CD14-positive monocyte (primary cell): ENCODE measurements at regions not wholly inside any gene's neighbourhood (a gene's known extent, or its start where the extent isn't known, plus 50 kb on each side); places are given as distances from the start of the nearest gene placed in this dataset.

Experiments used
- DNase-seq, 3 donors: peaks; one replicate each; pipeline ENCODE4 v3.0.0-alpha.2; 2011 to 2022
- H2AFZ ChIP-seq: 2 replicates; pipeline ENCODE4 v1.6.0; 2012; ENCODE audit warnings: mild to moderate bottlenecking, low read depth, low read length, inconsistent platforms; ENCODE audit not compliant: insufficient read depth, poor library complexity, severe bottlenecking
- H3K27ac ChIP-seq, 2 donors: 1 replicate in 1 of 2; 2 replicates in 1 of 2; pipeline ENCODE4 v1.5.1; 2012 to 2013; ENCODE audit warnings: low read length in 2 of 2, control low read depth in 1 of 2, inconsistent platforms in 1 of 2, low read depth in 1 of 2, mild to moderate bottlenecking in 1 of 2
- H3K27me3 ChIP-seq, 2 donors: one replicate each; pipeline versions ENCODE4 v1.6.0 to v1.6.1; 2011 to 2013; ENCODE audit warnings: low read length in 2 of 2; ENCODE audit not compliant: control insufficient read depth in 2 of 2, insufficient read depth in 2 of 2
- H3K36me3 ChIP-seq, 2 donors: replicated peaks in 1 of 2; 1 replicate in 1 of 2; 2 replicates in 1 of 2; pipeline versions ENCODE4 v1.5.1 to v1.6.1; 2012 to 2013; ENCODE audit warnings: low read length in 2 of 2, control low read depth in 1 of 2, inconsistent platforms in 1 of 2, mild to moderate bottlenecking in 1 of 2; ENCODE audit not compliant: insufficient read depth in 2 of 2, control insufficient read depth in 1 of 2
- H3K4me1 ChIP-seq, 2 donors: 1 replicate in 1 of 2; 2 replicates in 1 of 2; pipeline versions ENCODE4 v1.5.1 to v1.6.1; 2012 to 2013; ENCODE audit warnings: low read length in 2 of 2, control low read depth in 1 of 2, inconsistent platforms in 1 of 2, mild to moderate bottlenecking in 1 of 2, moderate library complexity in 1 of 2; ENCODE audit not compliant: insufficient read depth in 2 of 2, control insufficient read depth in 1 of 2
- H3K4me2 ChIP-seq: replicated peaks from 2 replicates; pipeline ENCODE3; 2012; ENCODE audit warnings: low read length, moderate library complexity, mild to moderate bottlenecking; ENCODE audit not compliant: poor library complexity, severe bottlenecking; ENCODE audit errors: extremely low read depth
- H3K4me3 ChIP-seq, 3 experiments: fragments of 200-600 bp in 1 of 3; sonication (generic) in 1 of 3; replicated peaks in 1 of 3; 1 replicate in 2 of 3; 2 replicates in 1 of 3; pipeline ENCODE4 v1.5.1; 2011 to 2013; ENCODE audit warnings: low read length in 3 of 3, mild to moderate bottlenecking in 3 of 3, control low read depth in 2 of 3, low read depth in 2 of 3, inconsistent platforms in 1 of 3, moderate library complexity in 1 of 3
- H3K79me2 ChIP-seq: 2 replicates; pipeline ENCODE4 v1.6.0; 2012; ENCODE audit warnings: mild to moderate bottlenecking, control low read depth, inconsistent platforms, low read length, moderate library complexity; ENCODE audit not compliant: insufficient read depth
- H3K9ac ChIP-seq: 2 replicates; pipeline ENCODE4 v1.6.0; 2017; ENCODE audit warnings: low read length, mild to moderate bottlenecking; ENCODE audit not compliant: insufficient read depth, poor library complexity, severe bottlenecking
- H3K9me3 ChIP-seq, 2 donors: replicated peaks in 1 of 2; 1 replicate in 1 of 2; 2 replicates in 1 of 2; pipeline versions ENCODE4 v1.5.1 to v1.6.1; 2012 to 2013; ENCODE audit warnings: low read length in 2 of 2, control low read depth in 1 of 2; ENCODE audit not compliant: control insufficient read depth in 1 of 2, insufficient read depth in 1 of 2
- H4K20me1 ChIP-seq: 2 replicates; pipeline ENCODE4 v1.6.0; 2012; ENCODE audit warnings: mild to moderate bottlenecking, low read length, control low read depth, moderate library complexity; ENCODE audit not compliant: insufficient read depth
- H3K27ac Mint-ChIP-seq, 7 donors: one replicate each; pipeline ENCODE4 v1.8.0; 2020; ENCODE audit warnings: mild to moderate bottlenecking in 7 of 7, mixed read lengths in 7 of 7, moderate library complexity in 6 of 7, inconsistent platforms in 2 of 7
- H3K27me3 Mint-ChIP-seq, 3 donors: one replicate each; pipeline ENCODE4 v1.8.0; 2021 to 2022; ENCODE audit warnings: low read depth in 3 of 3, mild to moderate bottlenecking in 3 of 3, mixed read lengths in 3 of 3, moderate library complexity in 3 of 3, inconsistent platforms in 1 of 3
- H3K36me3 Mint-ChIP-seq, 2 donors: one replicate each; pipeline ENCODE4 v1.8.0; 2020; ENCODE audit warnings: mixed read lengths in 2 of 2, inconsistent platforms in 1 of 2, mild to moderate bottlenecking in 1 of 2
- H3K4me1 Mint-ChIP-seq: one replicate; pipeline ENCODE4 v1.8.0; 2020; ENCODE audit warnings: mild to moderate bottlenecking, mixed read lengths
- H3K4me3 Mint-ChIP-seq, 2 donors: one replicate each; pipeline ENCODE4 v1.8.0; 2020; ENCODE audit warnings: mild to moderate bottlenecking in 2 of 2, mixed read lengths in 2 of 2, moderate library complexity in 1 of 2
- H3K9me3 Mint-ChIP-seq, 7 donors: one replicate each; pipeline ENCODE4 v1.8.0; 2020 to 2022; ENCODE audit warnings: mixed read lengths in 7 of 7, mild to moderate bottlenecking in 6 of 7, moderate library complexity in 6 of 7, inconsistent platforms in 2 of 7
- WGBS: methylation state at CpG from one replicate; pipeline ENCODE4 v1.1.5; 2013; ENCODE audit warnings: missing lambda C conversion rate; ENCODE audit not compliant: insufficient coverage; 5-methylcytosine and 5-hydroxymethylcytosine counted together
- intact Hi-C, 2 donors: fragments of 100-400 bp; cut with micrococcal nuclease; formaldehyde crosslinking; loops; one replicate each; pipeline versions ENCODE4 v1.15.0 to v1.15.1; 2023
- TF ChIP-seq, protein P1 (sequence below): fragments of 200-600 bp; IDR thresholded peaks from one replicate; pipeline ENCODE4 v1.8.0; 2022; ENCODE audit warnings: antibody characterized with exemption, mild to moderate bottlenecking

- Histone ChIP-seq H3K27ac (no peak overlapping the region), H3K9me3 (peaks cover 0 to 5% of the 10 kb centered on the region in 2 donors), H2AFZ (no peak overlapping the region), H3K4me3 (no peak overlapping the region), H3K9ac (no peak overlapping the region), H3K4me2 (no peak overlapping the region), H3K4me1 (no peaks in the 10 kb centered on the region), H3K36me3 (no peaks in the 10 kb centered on the region), H3K79me2 (no peaks in the 10 kb centered on the region), H4K20me1 (no peaks in the 10 kb centered on the region), H3K27me3 (no peaks in the 10 kb centered on the region)
- no peak for DNase-seq
- Mint-ChIP-seq H3K27ac (no peak overlapping the region), H3K36me3 (no peaks in the 10 kb centered on the region), H3K27me3 (peaks cover 0 to 4% (median 1%) of the 10 kb centered on the region in 3 donors), H3K9me3 (peaks cover 0 to 12% (median 6%) of the 10 kb centered on the region in 7 donors), H3K4me3 (no peak overlapping the region), H3K4me1 (no peaks in the 10 kb centered on the region)
- intact Hi-C loops = no loop called here
- WGBS = 88% methylated on average over 23 of the region's 23 CpGs
- TF ChIP-seq, protein P1, sequence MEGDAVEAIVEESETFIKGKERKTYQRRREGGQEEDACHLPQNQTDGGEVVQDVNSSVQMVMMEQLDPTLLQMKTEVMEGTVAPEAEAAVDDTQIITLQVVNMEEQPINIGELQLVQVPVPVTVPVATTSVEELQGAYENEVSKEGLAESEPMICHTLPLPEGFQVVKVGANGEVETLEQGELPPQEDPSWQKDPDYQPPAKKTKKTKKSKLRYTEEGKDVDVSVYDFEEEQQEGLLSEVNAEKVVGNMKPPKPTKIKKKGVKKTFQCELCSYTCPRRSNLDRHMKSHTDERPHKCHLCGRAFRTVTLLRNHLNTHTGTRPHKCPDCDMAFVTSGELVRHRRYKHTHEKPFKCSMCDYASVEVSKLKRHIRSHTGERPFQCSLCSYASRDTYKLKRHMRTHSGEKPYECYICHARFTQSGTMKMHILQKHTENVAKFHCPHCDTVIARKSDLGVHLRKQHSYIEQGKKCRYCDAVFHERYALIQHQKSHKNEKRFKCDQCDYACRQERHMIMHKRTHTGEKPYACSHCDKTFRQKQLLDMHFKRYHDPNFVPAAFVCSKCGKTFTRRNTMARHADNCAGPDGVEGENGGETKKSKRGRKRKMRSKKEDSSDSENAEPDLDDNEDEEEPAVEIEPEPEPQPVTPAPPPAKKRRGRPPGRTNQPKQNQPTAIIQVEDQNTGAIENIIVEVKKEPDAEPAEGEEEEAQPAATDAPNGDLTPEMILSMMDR = no peak
Observed at GRCh38 chr5:2260211-2261003, 377.7 kb upstream of the IRX4 start.

GRCh38 chr5:2259494-2260107 is 376.9 kb upstream of the IRX4 start:
- Histone ChIP-seq H3K4me1 (no peaks in the 10 kb centered on the region), H3K9ac (no peak overlapping the region), H2AFZ (no peak overlapping the region), H3K4me3 (no peak overlapping the region), H3K4me2 (no peak overlapping the region), H3K27me3 (no peaks in the 10 kb centered on the region), H3K36me3 (no peaks in the 10 kb centered on the region), H4K20me1 (no peaks in the 10 kb centered on the region), H3K79me2 (no peaks in the 10 kb centered on the region), H3K27ac (no peak overlapping the region), H3K9me3 (peaks cover 0 to 5% of the 10 kb centered on the region in 2 donors)
- no peaks in the 10 kb centered on the region for H3K36me3 Mint-ChIP-seq
- 67% methylated on average over 7 of the region's 7 CpGs for WGBS
- H3K4me1 Mint-ChIP-seq = no peaks in the 10 kb centered on the region
- no peak for DNase-seq
- H3K4me3 Mint-ChIP-seq = no peak overlapping the region
- peaks cover 0 to 12% (median 5%) of the 10 kb centered on the region in 7 donors for H3K9me3 Mint-ChIP-seq
- TF ChIP-seq, protein P1 = no peak
- intact Hi-C loops = no loop called here
- H3K27me3 Mint-ChIP-seq = peaks cover 0 to 4% (median 1%) of the 10 kb centered on the region in 3 donors
- no peak overlapping the region for H3K27ac Mint-ChIP-seq
